Neural cell (in vitro differentiated cells): ENCODE measurements at regions not wholly inside any gene's neighbourhood (a gene's known extent, or its start where the extent isn't known, plus 50 kb on each side); places are given as distances from the start of the nearest gene placed in this dataset.
"Not testable (repeated sequence)": the region's sequence is repeated elsewhere in the genome, so short reads cannot be mapped to it uniquely, and the experiment has no call there.

ENCODE experiments used
- H2AFZ ChIP-seq: fragments of 200-600, 300-800 bp; sonication (generic), shearing (Covaris generic); 2 replicates; pipeline ENCODE4 v1.6.0; 2014; ENCODE audit warnings: low read depth, mild to moderate bottlenecking, antibody characterized with exemption, low read length, moderate library complexity
- H3F3A ChIP-seq: fragments of 200-600 bp; shearing (Covaris generic); 2 replicates; pipeline ENCODE4 v1.6.1; 2016; ENCODE audit warnings: mild to moderate bottlenecking, moderate library complexity, mixed read lengths, antibody characterized with exemption, low read length; ENCODE audit not compliant: insufficient read depth, poor library complexity, severe bottlenecking
- H3K27ac ChIP-seq: fragments of 200-600, 300-800 bp; sonication (generic), shearing (Covaris generic); 2 replicates; pipeline ENCODE4 v1.5.1; 2014; ENCODE audit warnings: mild to moderate bottlenecking, low read length, moderate library complexity
- H3K27me3 ChIP-seq: fragments of 300-800, 200-600 bp; sonication (generic), shearing (Covaris generic); 2 replicates; pipeline ENCODE4 v1.6.0; 2014; ENCODE audit warnings: mild to moderate bottlenecking, low read depth, low read length, moderate library complexity; ENCODE audit not compliant: insufficient read depth
- H3K36me3 ChIP-seq: fragments of 300-800, 200-600 bp; sonication (generic), shearing (Covaris generic); 2 replicates; pipeline ENCODE4 v1.5.1; 2014; ENCODE audit warnings: mild to moderate bottlenecking, antibody characterized with exemption, low read length, moderate library complexity; ENCODE audit not compliant: insufficient read depth
- H3K4me2 ChIP-seq: fragments of 300-800, 200-600 bp; sonication (generic), shearing (Covaris generic); 2 replicates; pipeline ENCODE4 v1.6.0; 2014; ENCODE audit warnings: mild to moderate bottlenecking, low read length
- H3K4me3 ChIP-seq: fragments of 300-800, 200-600 bp; sonication (generic), shearing (Covaris generic); 2 replicates; pipeline ENCODE4 v1.5.1; 2014; ENCODE audit warnings: mild to moderate bottlenecking, low read length, moderate library complexity
- H3K79me2 ChIP-seq: fragments of 200-600 bp; shearing (Covaris generic); replicated peaks from 2 replicates; pipeline ENCODE4 v1.6.0; 2014; ENCODE audit warnings: mild to moderate bottlenecking, low read length, moderate library complexity; ENCODE audit not compliant: insufficient read depth
- H3K9ac ChIP-seq: fragments of 300-800, 200-600 bp; sonication (generic), shearing (Covaris generic); 2 replicates; pipeline ENCODE4 v1.6.1; 2016; ENCODE audit warnings: mild to moderate bottlenecking, low read length, mixed read lengths
- H3K9me2 ChIP-seq: fragments of 200-600 bp; shearing (Covaris generic); 2 replicates; pipeline ENCODE4 v1.6.1; 2016; ENCODE audit warnings: mild to moderate bottlenecking, low read length, mixed read lengths; ENCODE audit not compliant: insufficient read depth
- H3K9me3 ChIP-seq: fragments of 200-600, 300-800 bp; sonication (generic), shearing (Covaris generic); 2 replicates; pipeline ENCODE4 v1.6.1; 2016; ENCODE audit warnings: mild to moderate bottlenecking, mixed run types, low read length, moderate library complexity, mixed read lengths
- H4K20me1 ChIP-seq: fragments of 200-600 bp; shearing (Covaris generic); 2 replicates; pipeline ENCODE4 v1.6.1; 2016; ENCODE audit warnings: mild to moderate bottlenecking, mixed run types; ENCODE audit not compliant: insufficient read depth
- CTCF ChIP-seq: fragments of 450-650 bp; IDR thresholded peaks from 2 replicates; pipeline ENCODE4 v1.5.1; 2014; ENCODE audit warnings: antibody characterized with exemption, mild to moderate bottlenecking, moderate library complexity; ENCODE audit not compliant: poor library complexity, severe bottlenecking
- EP300 ChIP-seq: fragments of 450-650 bp; conservative IDR thresholded peaks from 2 replicates; pipeline ENCODE4 v1.6.1; 2014; ENCODE audit warnings: antibody characterized with exemption, mild to moderate bottlenecking, moderate library complexity; ENCODE audit not compliant: poor library complexity, severe bottlenecking
- EZH2 ChIP-seq: fragments of 200-600, 300-800 bp; shearing (Covaris generic), sonication (generic); IDR thresholded peaks from 2 replicates; pipeline ENCODE4 v1.6.1; 2014; ENCODE audit warnings: antibody characterized with exemption, low read length, borderline replicate concordance, mild to moderate bottlenecking; ENCODE audit not compliant: insufficient read depth, poor library complexity, severe bottlenecking
- MXI1 ChIP-seq: fragments of 450-650 bp; conservative IDR thresholded peaks from 2 replicates; pipeline ENCODE4 v1.6.1; 2014; ENCODE audit warnings: antibody characterized with exemption, mild to moderate bottlenecking; ENCODE audit not compliant: poor library complexity, severe bottlenecking
- POLR2AphosphoS5 ChIP-seq: IDR thresholded peaks from 2 replicates; pipeline ENCODE4 v1.6.1; 2012
- RAD21 ChIP-seq: fragments of 450-650 bp; conservative IDR thresholded peaks from 2 replicates; pipeline ENCODE4 v1.6.1; 2014; ENCODE audit warnings: antibody characterized with exemption, mild to moderate bottlenecking, moderate library complexity
- REST ChIP-seq: IDR thresholded peaks from 2 replicates; pipeline ENCODE4 v1.6.1; 2012; ENCODE audit warnings: borderline replicate concordance
- SMC3 ChIP-seq: fragments of 450-650 bp; conservative IDR thresholded peaks from 2 replicates; pipeline ENCODE4 v1.6.1; 2014; ENCODE audit warnings: antibody characterized with exemption, mild to moderate bottlenecking, moderate library complexity; ENCODE audit not compliant: poor library complexity
- TAF1 ChIP-seq: IDR thresholded peaks from 2 replicates; pipeline ENCODE4 v1.6.1; 2012; ENCODE audit warnings: low read depth

- Histone ChIP-seq H3K9ac (no peak overlapping the region), H3K9me3 (no peaks in the 10 kb centered on the region), H3F3A (no peaks in the 10 kb centered on the region), H3K36me3 (no peaks in the 10 kb centered on the region), H3K27me3 (no peaks in the 10 kb centered on the region), H3K4me2 (no peak overlapping the region), H3K79me2 (no peaks in the 10 kb centered on the region), H3K4me3 (no peak overlapping the region), H3K27ac (no peak overlapping the region), H3K9me2 (no peaks in the 10 kb centered on the region), H2AFZ (no peak overlapping the region), H4K20me1 (no peaks in the 10 kb centered on the region)
- TF ChIP-seq TAF1 (no peak), SMC3 (no peak), RAD21 (no peak), REST (no peak), EZH2 (no peak), CTCF (no peak)
These were observed 73.9 kb downstream of the GLUL start for GRCh38 chr1:182317611-182318161.

- H3K27me3 ChIP-seq, H3K4me2 ChIP-seq, H3K4me3 ChIP-seq, H3K9me3 ChIP-seq, H3K9ac ChIP-seq, H3K79me2 ChIP-seq, H3K9me2 ChIP-seq, H3K27ac ChIP-seq, H2AFZ ChIP-seq, H3F3A ChIP-seq, H4K20me1 ChIP-seq, H3K36me3 ChIP-seq: not testable (repeated sequence)
These were observed 75.1 kb downstream of the GLUL start for GRCh38 chr1:182316454-182316853.

- H4K20me1 ChIP-seq = no peaks in the 10 kb centered on the region
- H3K4me2 ChIP-seq = no peak overlapping the region
- H3K79me2 ChIP-seq = no peaks in the 10 kb centered on the region
- no peak overlapping the region for H3K9ac ChIP-seq
- H3K36me3 ChIP-seq = no peaks in the 10 kb centered on the region
- H2AFZ ChIP-seq = no peak overlapping the region
- no peaks in the 10 kb centered on the region for H3K9me2 ChIP-seq
- no peak overlapping the region for H3K4me3 ChIP-seq
- H3F3A ChIP-seq = no peaks in the 10 kb centered on the region
- TF ChIP-seq SMC3 = no peak
- TF ChIP-seq EP300 = no peak
- no peak for TF ChIP-seq MXI1
- TF ChIP-seq EZH2 = no peak
- no peak for TF ChIP-seq REST
- TF ChIP-seq TAF1 = no peak
- no peak for TF ChIP-seq CTCF
- no peak for TF ChIP-seq POLR2AphosphoS5
- TF ChIP-seq RAD21 = no peak
- H3K27ac ChIP-seq = no peak overlapping the region
- no peaks in the 10 kb centered on the region for H3K9me3 ChIP-seq
- no peaks in the 10 kb centered on the region for H3K27me3 ChIP-seq
These were observed 76.4 kb downstream of the GLUL start for GRCh38 chr1:182315167-182315556.
